Heart left ventricle (tissue), 16 donors: ENCODE measurements at regions not wholly inside any gene's neighbourhood (a gene's known extent, or its start where the extent isn't known, plus 50 kb on each side); places are given as distances from the start of the nearest gene placed in this dataset.

ENCODE experiments used
- ATAC-seq, 4 donors: fragments of 200-7000 bp; cut with Tn5 transposase; one replicate each; pipeline ENCODE4 v1.9.1; 2020 to 2022; ENCODE audit warnings: moderate library complexity in 4 of 4, mild to moderate bottlenecking in 3 of 4, moderate number of reproducible peaks in 1 of 4
- DNase-seq, 5 donors: peaks; one replicate each; pipeline ENCODE4 v3.0.0-alpha.2; 2020
- H3K27ac ChIP-seq, 12 donors: fragments of 200-600 bp; sonication (generic) in 4 of 12; one replicate each; pipeline versions ENCODE4 v1.5.0 to v1.8.0; 2016 to 2022; ENCODE audit warnings: mild to moderate bottlenecking in 2 of 12
- H3K27me3 ChIP-seq, 9 donors: fragments of 200-600 bp; sonication (generic) in 2 of 9; one replicate each; pipeline versions ENCODE4 v1.5.1 to v1.8.0; 2016 to 2022; ENCODE audit warnings: mild to moderate bottlenecking in 3 of 9
- H3K36me3 ChIP-seq, 9 donors: fragments of 200-600 bp; sonication (generic) in 2 of 9; one replicate each; pipeline versions ENCODE4 v1.5.0 to v1.8.0; 2018 to 2022; ENCODE audit warnings: mild to moderate bottlenecking in 2 of 9
- H3K4me1 ChIP-seq, 12 donors: fragments of 200-600 bp; sonication (generic) in 4 of 12; one replicate each; pipeline versions ENCODE4 v1.5.0 to v1.8.0; 2016 to 2022; ENCODE audit warnings: mild to moderate bottlenecking in 3 of 12
- H3K4me3 ChIP-seq, 12 donors: fragments of 200-600 bp; sonication (generic) in 4 of 12; one replicate each; pipeline versions ENCODE4 v1.5.0 to v1.8.0; 2017 to 2022; ENCODE audit warnings: mild to moderate bottlenecking in 9 of 12, moderate library complexity in 4 of 12
- H3K9me3 ChIP-seq, 12 donors: fragments of 200-600 bp; sonication (generic) in 4 of 12; one replicate each; pipeline versions ENCODE4 v1.5.0 to v1.8.0; 2016 to 2022; ENCODE audit warnings: mild to moderate bottlenecking in 1 of 12
- CTCF ChIP-seq, 12 donors: fragments of 200-600 bp; sonication (generic) in 4 of 12; IDR thresholded peaks; one replicate each; pipeline versions ENCODE4 v1.5.0 to v1.8.0; 2018 to 2022; ENCODE audit warnings: antibody characterized with exemption in 12 of 12, mild to moderate bottlenecking in 5 of 12
- POLR2A ChIP-seq, 2 donors: fragments of 450-650 bp; IDR thresholded peaks; one replicate each; pipeline ENCODE4 v1.6.1; 2017; ENCODE audit warnings: antibody characterized with exemption in 2 of 2, mild to moderate bottlenecking in 2 of 2, moderate library complexity in 2 of 2
- WGBS, 4 donors: extraction: QIAGEN DNeasy Blood & Tissue Kit in 2 of 4; methylation state at CpG; one replicate each; pipeline versions ENCODE4 v1.1.5 to v1.1.7; 2013 to 2018; 5-methylcytosine and 5-hydroxymethylcytosine counted together
- intact Hi-C, 10 donors: fragments of 100-400 bp; cut with DNase I; formaldehyde crosslinking; loops; one replicate each; pipeline versions ENCODE4 v1.11.1 to v1.14.2; 2022
- donor health status: ischemic (EF 13 %, LVEDD 7.1; RV severe dilation, severe dysfunction).
- donor health status: healthy with polysubstance abuse.
- donor health status: DM: no; HTN: yes; CAD: no.
- donor health status: DM: no; HTN: no; CAD: no.
- donor health status: ischemic (EF 25% LVEDD 6.9; RV normal size, moderate dysfunction).
- donor health status: ischemic (EF 25% LVEDD 5.7; RV mildly dilated, moderate dysfunction).
- donor health status: healthy.
- donor health status: DM: yes; HTN: yes; CAD: no.
- donor health status: ischemic (EF 35%, LVEDD 5.7; RV mildly dilated, moderate dysfunction).
- donor health status: nonischemic (EF 11% LVEDD 7.7; RV severe dilation, severe dysfunction).
- donor health status: DM: yes; HTN: yes; CAD: no.
- donor health status: PGD.
- donor health status: ischemic (EF 29% LVEDD 5.4; RV normal size, mild dysfunction).
- donor health status: nonischemic (EF 23%, LVEDD 6.1; RV moderate dilation, normal function).

- Histone ChIP-seq H3K36me3 (no peaks in the 10 kb centered on the region), H3K4me3 (no peak overlapping the region), H3K9me3 (no peaks in the 10 kb centered on the region), H3K4me1 (no peaks in the 10 kb centered on the region), H3K27me3 (no peaks in the 10 kb centered on the region), H3K27ac (no peak overlapping the region)
- ATAC-seq = no peak
- WGBS, 4 donors = 81 to 90% (median 84%) methylated on average over 2 of the region's 2 CpGs
- TF ChIP-seq CTCF (IDR thresholded peaks at IDR 0.05) (no peak), POLR2A (IDR thresholded peaks at IDR 0.05) (no peak)
- intact Hi-C loops = no loop called here
- no peak for DNase-seq
Measured at GRCh38 chr6:54440549-54440948, 132.3 kb downstream of the TINAG start.

- intact Hi-C loops = no loop called here
- TF ChIP-seq POLR2A (IDR thresholded peaks at IDR 0.05) (no peak), CTCF (IDR thresholded peaks at IDR 0.05) (no peak)
- Histone ChIP-seq H3K27me3 (no peaks in the 10 kb centered on the region), H3K36me3 (no peaks in the 10 kb centered on the region), H3K4me1 (no peaks in the 10 kb centered on the region), H3K4me3 (no peak overlapping the region), H3K27ac (no peak overlapping the region), H3K9me3 (no peaks in the 10 kb centered on the region)
- no peak for DNase-seq
- no peak for ATAC-seq
- 79 to 96% (median 92%) methylated on average over 2 of the region's 2 CpGs for WGBS, 4 donors
Measured at GRCh38 chr6:54441020-54441419, 132.8 kb downstream of the TINAG start.

- Histone ChIP-seq H3K4me3 (no peak overlapping the region), H3K36me3 (no peaks in the 10 kb centered on the region), H3K27ac (no peak overlapping the region), H3K9me3 (no peaks in the 10 kb centered on the region), H3K4me1 (no peaks in the 10 kb centered on the region), H3K27me3 (no peaks in the 10 kb centered on the region)
- DNase-seq (no peak), ATAC-seq (no peak)
- intact Hi-C loops = no loop called here
- TF ChIP-seq CTCF (IDR thresholded peaks at IDR 0.05) = no peak
- no peak for TF ChIP-seq POLR2A (IDR thresholded peaks at IDR 0.05)
- 77 to 86% (median 79%) methylated on average over 6 to 7 of the region's 7 CpGs for WGBS, 4 donors
Measured at GRCh38 chr6:54441687-54442248, 133.5 kb downstream of the TINAG start.

- no peak overlapping the region for H3K27ac ChIP-seq
- no peak overlapping the region for H3K4me3 ChIP-seq
- H3K27me3 ChIP-seq = no peaks in the 10 kb centered on the region
- DNase-seq = no peak
- intact Hi-C loops = no loop called here
- TF ChIP-seq POLR2A (IDR thresholded peaks at IDR 0.05) = no peak
- no peak for TF ChIP-seq CTCF (IDR thresholded peaks at IDR 0.05)
- no peak for ATAC-seq
- H3K4me1 ChIP-seq = no peaks in the 10 kb centered on the region
- H3K9me3 ChIP-seq = no peaks in the 10 kb centered on the region
- no peaks in the 10 kb centered on the region for H3K36me3 ChIP-seq
Measured at GRCh38 chr6:54445207-54445606, 137.0 kb downstream of the TINAG start.
